HS-27A (cell line): ENCODE measurements at regions not wholly inside any gene's neighbourhood (a gene's known extent, or its start where the extent isn't known, plus 50 kb on each side); places are given as distances from the start of the nearest gene placed in this dataset.

Source experiments
- DNase-seq: peaks from one replicate; pipeline ENCODE4 v3.0.0-alpha.2; 2012; ENCODE audit warnings: low read depth, missing footprints

GRCh38 chr1:163656095-163656759 lies 334.5 kb downstream of the NUF2 start:
- DNase-seq, result no peak

DNA sequence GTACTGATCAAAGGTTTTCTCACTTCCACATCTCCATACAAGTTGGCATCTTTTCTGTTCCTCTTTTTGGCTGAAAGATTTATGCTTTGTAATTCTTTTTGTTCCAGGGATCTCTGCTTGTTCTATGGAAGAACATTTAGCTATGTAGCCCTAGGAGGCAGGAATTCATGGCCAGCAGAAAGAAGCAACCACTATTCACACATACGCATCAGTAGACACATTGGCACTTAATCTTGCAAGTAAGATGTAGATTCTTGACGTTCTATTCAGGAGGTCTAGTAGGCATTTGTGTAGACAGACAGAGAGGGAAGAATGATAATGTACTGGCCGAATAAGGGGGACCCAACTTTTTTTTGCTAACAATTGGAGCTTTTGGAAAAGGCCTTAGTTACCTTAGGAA lies 336.0 kb downstream of the NUF2 start:
- no peak for DNase-seq

GRCh38 chr1:163661391-163661790 lies 339.6 kb downstream of the NUF2 start:
- DNase-seq, result no peak

- no peak for DNase-seq
Observed at GRCh38 chr1:163664671-163665335, 343.0 kb downstream of the NUF2 start.

DNA sequence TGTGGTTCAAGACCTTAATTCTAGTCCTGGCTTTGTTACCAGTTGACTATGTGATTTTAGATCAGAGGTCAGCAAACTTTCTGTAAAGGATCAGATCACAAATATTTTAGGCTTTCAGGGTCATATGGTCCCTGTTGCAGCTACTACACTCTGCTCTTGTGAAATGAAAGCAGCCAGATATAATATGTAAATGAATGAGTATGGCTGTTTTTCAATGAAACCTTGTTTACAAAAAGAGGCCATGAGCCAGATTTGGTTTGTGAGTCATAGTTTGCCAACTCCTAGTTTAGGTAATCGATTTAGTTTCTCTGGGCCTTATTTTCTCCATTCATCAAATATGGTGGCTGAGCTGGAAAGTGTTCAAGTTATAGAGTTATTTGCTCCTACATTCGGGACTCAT lies 346.7 kb downstream of the NUF2 start:
- DNase-seq, result no peak

DNA sequence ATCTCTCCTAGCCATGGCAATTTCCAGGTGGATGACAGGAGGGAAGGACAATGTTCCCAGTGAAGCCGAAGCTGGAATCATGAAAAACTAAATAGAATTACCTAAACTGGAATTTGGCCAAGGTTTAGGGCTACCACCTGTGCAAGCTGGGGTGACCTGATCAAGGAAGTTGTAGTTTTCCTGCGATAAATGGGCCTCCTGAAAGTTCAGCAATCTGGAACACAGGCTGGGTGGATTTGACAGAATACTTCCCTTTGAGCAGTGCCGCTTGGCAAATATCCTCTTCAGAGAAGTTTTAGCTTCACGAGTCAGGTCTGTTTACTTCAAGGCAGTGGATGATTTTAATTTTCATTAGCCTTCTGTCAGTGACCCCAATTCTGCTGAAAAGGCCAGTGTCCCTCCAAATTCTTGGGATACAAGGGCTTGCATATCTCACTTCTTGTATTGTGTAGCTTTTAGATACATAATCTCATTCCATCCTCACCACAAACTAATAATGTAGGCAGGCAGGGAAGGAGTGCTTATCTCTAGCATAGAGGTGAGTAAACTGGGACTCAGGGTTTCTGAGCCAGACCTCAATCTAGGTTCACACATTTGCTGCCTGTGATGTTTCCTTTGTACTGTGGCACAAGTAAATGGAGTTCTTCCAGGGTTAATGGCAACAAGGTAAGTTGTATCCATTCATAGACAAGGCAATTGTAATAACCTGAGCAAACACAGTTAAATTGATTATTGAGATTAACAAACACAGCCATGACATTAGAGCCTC lies 349.4 kb downstream of the NUF2 start:
- DNase-seq, result no peak

GRCh38 chr1:163672976-163673758 lies 351.4 kb downstream of the NUF2 start:
- DNase-seq, result no peak

DNA sequence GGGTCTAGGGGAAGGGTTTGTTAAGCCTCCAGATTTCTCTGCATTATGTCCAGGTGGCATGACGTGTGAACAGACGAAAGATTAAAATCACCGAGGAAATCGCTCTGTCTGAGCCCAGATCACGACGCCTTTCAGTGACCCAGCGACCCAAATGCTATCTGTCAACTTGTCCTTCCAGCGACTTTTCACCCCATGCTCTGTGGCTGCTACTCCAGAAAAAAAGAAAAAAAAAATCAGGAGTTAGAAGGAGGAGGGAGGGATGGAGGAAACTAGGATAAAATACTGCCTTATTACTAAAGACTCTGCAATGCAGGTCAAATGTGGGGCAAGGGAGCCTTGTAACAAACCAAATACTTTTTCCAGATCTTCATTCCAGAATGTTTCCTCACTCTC lies 352.0 kb downstream of the NUF2 start:
- no peak for DNase-seq

DNA sequence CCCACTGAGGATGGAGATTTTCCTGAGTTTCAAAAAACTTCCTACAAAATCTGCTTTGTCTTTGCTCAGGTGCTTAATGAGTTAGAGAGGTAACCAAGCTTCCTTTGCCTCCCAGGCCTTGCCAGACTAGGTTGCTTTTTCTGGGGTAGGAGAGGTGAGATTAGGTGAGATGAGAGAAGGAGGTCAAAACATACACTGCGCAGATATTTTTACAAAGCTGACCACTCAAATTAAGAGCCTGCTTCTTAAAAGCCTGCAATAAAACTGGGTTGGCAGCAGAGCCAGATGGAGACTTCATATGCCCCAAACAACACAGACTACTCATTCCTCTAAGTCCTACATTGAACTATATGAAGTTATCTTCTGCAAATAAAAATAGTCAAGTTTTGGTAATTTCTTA lies 352.5 kb downstream of the NUF2 start:
- DNase-seq, result no peak

DNA sequence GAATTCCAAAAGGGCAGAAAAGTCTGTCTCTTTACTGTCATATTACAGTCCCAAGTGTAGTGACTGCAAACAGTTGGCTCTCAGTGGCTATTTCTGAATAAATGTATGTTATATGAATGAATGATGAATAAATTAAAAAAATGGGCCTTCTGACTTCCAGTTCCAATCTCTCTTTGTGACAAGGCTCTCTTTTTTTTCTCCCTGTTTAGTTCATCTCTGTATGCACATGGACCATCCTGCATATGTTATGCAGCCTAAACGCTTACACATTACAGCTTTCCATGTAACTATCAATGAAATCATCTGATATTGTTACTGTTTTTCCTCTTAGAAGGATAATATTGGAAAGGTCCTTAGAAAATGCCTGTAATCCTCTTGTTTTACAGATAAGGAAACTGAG lies 363.0 kb downstream of the NUF2 start:
- DNase-seq, result no peak

DNA sequence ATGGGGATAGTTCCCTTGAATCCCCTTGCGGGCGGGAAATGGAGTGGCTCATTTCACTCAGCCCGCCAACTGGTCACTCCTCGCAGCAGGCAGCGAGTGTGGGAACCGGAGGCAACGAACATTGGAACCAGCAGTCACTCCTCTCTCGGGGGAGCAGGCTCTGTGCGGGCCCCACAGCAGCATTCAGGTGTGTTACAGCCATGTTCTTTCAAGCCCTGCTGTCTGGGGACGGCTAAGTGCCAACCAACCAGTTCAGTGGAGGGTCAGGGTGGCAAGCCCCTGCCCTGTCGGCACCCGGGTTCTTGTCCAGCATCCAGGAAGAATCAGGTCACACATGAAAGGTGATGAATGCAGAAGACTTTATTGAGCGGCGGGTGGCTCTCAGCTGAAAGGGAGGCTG lies 370.5 kb downstream of the NUF2 start:
- no peak for DNase-seq

DNA sequence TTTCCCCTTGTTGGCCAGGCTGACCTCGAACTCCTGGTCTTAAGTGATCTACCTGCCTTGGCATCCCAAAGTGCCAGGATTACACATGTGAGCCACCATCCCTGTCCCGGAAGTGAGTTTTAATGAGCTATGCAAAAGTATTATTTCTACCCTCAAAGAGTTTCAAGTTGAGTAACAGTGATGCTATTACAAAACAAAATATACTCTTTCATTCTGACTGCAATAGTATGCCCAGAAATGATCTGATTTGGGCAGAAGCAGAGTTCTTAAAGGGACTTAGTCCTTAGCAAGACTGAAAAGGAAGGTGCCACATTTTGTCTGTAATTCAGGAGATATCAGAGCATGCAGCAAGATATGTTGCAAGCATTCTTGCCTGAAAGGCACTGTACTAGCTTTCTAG lies 375.4 kb downstream of the NUF2 start:
- DNase-seq, result no peak

GRCh38 chr1:163701783-163702374 lies 380.1 kb downstream of the NUF2 start:
- no peak for DNase-seq

DNA sequence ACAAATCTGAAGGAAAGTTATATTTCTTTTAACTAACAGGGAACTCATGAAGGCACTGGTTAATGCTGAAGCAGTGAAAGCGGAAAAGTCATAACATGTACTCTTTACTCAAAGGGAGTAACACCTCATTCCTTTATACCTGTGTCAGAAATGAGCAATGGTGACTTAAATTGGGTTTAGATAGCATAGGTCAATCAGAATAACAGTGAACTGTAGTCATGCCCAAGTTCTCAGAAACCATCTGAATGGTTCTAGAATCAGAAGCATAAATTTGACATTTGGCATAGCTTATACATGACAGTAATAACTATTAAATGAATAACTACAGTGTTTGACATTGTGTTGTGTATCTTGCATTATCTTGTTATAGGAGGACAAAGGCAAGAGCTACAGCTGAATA lies 382.0 kb downstream of the NUF2 start:
- no peak for DNase-seq

DNA sequence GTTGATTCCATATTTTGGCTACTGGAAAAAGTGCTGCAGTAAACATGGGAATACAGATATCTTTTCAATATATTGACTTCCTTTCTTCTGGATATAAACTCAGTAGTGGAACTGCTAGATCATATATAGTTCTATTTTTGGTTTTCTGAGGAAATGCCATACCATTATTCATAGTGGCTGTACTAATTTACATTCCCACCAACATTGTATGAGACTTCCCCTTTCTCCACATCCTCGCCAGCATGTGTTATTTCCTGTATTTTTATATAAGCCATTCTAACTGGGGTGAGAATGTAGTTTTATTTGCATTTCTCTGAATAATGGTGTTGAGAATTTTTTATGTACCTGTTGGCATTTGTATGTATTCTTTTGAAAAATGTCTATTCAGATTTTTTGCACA lies 385.2 kb downstream of the NUF2 start:
- DNase-seq, result no peak

DNA sequence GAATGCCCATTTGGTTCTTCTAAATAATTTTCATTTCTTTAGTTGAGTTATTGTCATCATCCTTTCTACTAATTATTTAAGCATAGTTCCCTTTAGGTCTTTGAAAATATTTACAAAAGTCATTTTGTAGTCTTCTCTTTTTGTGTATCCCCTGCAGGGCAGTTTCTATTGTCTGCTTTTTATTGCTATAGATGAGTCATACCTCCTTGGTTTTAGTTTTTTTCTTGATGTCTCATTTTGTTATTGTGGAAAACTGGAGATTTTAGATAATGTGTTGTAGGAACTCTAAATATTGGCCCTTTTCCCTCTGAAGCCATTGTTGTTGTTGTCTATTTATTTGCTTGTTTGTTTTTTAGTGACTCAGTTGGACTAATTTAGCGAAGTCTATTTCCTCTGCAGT lies 387.9 kb downstream of the NUF2 start:
- no peak for DNase-seq

DNA sequence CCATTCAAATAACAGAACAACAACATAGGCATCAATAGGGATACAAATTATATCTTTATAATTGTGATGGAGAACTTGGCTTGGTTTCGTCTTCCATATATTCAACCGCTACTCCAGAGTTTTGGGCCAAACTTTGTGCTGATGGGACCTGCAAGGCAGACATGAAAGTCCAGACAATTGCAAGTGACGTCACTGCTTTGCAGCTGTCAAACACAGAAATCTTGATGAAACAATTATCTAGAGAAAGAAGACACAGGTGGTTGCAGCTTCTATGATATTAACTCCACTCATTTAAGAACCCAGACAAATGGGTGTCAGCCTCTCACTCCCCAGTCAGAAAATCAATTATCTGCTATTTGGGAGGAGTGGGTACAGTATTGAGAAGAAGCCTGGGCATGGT lies 390.6 kb downstream of the NUF2 start:
- no peak for DNase-seq

- no peak for DNase-seq
Observed at GRCh38 chr1:163720294-163720693, 398.5 kb downstream of the NUF2 start.

- DNase-seq, result no peak
Observed at GRCh38 chr1:163725551-163725950, 403.8 kb downstream of the NUF2 start.

DNA sequence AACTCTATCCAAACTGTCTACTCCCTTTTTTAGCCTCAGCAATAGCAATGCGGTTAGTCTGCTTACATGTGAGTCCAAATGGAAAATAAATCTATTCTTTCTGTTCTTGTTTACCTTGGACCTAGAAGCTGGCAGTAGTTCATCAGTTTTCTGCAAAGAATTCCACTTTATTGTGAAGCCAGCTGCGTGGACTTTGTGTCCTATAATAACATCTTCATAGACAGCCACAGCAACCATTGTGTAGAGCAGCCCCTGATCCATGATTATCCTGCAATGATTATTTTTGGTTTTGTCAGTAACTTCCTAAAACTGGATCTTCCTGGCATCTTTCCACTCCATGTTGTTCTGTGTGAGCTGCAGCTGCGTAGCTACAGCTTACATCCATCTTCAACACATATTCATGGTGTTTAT lies 408.7 kb downstream of the NUF2 start:
- no peak for DNase-seq

GRCh38 chr1:163737261-163737660 lies 415.5 kb downstream of the NUF2 start:
- no peak for DNase-seq

GRCh38 chr1:163744301-163744887 lies 422.6 kb downstream of the NUF2 start:
- DNase-seq, result no peak
